ENCODE measurements at regions not wholly inside any gene's neighbourhood (a gene's known extent, or its start where the extent isn't known, plus 50 kb on each side); places are given as distances from the start of the nearest gene placed in this dataset.
A peak's percentile ranks its signal among the peaks of the same experiment; 100 is the strongest.

DNA sequence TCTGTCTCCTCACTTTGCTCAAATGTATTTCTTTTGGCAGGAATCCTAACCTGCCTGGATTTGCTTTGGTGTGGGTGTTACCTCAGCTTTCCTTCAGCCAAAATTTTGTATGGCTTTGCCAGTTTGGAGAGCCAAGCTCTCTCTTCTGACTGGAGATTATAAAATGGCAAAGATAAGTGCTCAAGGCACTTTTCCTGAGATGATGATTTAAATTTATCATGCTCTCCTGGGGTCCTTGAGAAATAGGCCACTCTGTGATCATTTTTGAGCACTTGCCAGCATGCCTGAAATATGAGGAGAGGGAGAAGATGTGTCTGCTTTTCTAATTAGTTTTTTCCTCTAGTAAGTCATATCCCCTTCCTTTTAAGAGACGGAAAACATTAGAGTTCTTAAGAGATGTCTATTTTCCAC lies 683.0 kb downstream of the SLC4A3 start:
- no peak for DNase-seq

- no peak for DNase-seq
Measured at GRCh38 chr2:220315098-220315823, 687.8 kb downstream of the SLC4A3 start.

DNA sequence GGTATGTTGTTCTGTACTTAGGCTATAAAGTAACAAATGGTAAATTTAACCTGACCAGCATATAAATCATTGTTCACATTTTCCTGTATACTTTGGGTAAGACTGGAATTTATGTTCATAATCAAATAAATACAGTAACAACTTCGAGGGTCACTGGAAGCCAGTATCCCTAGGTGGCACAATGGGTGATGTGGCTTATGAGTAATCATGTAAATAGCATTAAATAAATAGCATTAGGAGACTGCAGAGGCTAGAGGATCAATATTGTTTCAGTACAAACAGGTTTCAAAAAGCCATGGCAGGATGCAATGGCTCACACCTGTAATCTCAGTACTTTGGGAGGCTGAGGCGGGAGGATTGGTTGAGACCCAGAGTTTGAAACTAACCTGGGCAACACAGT lies 690.6 kb downstream of the SLC4A3 start:
- no peak for DNase-seq

- DNase-seq = no peak
Measured at GRCh38 chr2:220318508-220318907, 691.1 kb downstream of the SLC4A3 start.

DNA sequence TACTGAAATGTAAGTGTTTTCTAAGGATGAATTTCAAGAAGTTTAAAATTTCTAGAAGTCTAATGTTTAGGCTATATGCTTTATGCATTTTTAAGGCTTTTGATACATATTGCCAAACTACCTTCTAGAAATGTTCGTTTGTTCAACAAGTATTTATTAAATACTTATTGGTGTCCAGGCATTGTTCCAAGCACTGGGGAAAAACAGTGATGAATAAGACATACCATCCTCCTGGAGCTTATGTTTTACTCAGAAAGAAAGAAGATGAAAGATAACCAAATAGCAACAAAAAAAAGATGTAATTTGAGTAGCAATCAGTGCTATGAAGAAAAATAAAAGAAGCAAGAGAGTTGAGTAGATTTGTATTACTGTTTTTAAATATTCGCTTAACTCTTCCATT lies 692.9 kb downstream of the SLC4A3 start:
- DNase-seq = no peak

- no peak for DNase-seq
Measured at GRCh38 chr2:220332886-220333285, 705.5 kb downstream of the SLC4A3 start.

- no peak for DNase-seq
Measured at GRCh38 chr2:220334210-220334609, 706.8 kb downstream of the SLC4A3 start.

GRCh38 chr2:220334871-220335590 lies 707.6 kb downstream of the SLC4A3 start:
- no peak for DNase-seq

DNA sequence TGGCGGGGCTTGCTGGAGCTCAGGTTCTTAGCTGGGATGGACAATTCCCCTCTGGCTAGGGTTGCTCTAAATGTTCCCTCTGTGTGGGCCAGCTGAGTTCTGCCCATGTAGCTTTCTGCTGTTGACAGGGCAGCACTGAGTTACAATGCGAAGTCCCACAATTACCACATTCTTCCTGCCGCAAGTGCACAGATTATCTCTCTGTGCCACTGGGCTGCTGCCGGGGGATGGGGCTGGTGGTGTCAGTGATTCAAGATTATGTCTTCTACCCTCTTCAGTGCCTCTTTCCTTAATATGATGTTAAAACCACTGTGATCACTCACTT lies 708.1 kb downstream of the SLC4A3 start:
- DNase-seq = peak; percentile 6

GRCh38 chr2:220336771-220337170 lies 709.3 kb downstream of the SLC4A3 start:
- DNase-seq = no peak

GRCh38 chr2:220337611-220338440 lies 710.4 kb downstream of the SLC4A3 start:
- no peak for DNase-seq

DNA sequence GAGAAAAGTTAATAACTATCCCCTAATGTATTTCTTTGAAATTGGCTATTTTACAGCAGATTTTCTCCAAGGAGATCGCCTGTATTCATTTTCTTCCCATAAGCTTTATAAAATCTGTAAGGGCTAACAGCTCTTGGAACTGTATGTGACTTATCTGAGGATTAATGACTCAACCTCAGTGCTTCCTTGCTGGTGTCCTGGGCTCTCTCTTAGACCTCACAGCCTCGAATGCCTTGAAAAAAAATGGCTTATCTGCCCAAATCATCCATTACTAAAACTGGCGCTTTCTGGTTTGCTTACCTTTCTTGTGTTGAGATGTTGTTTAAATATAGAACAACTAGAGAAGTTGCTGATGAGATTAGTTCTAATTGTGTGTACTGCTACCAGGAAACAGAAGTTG lies 713.6 kb downstream of the SLC4A3 start:
- no peak for DNase-seq

GRCh38 chr2:220346919-220347318 lies 719.5 kb downstream of the SLC4A3 start:
- DNase-seq = no peak

GRCh38 chr2:220347626-220348025 lies 720.2 kb downstream of the SLC4A3 start:
- no peak for DNase-seq

DNA sequence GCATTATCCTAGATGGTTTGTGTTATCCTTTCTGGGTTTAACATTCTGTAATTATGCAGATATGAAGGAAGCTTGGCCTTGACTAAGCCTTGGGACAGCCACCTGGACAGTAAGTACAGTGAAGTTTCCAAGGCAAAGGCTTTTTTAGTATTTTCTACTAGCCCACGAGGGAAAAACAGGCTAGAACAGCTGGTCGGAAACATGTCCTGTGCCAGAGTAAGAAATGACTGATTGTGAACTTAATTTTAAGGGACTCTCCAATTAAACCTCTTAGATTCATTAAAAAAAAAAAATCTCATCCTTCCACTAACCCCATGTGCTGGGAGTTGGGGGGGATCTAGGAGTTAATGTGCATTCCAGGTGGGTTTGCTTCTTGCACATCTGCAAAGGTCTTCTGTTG lies 720.8 kb downstream of the SLC4A3 start:
- DNase-seq = no peak

DNA sequence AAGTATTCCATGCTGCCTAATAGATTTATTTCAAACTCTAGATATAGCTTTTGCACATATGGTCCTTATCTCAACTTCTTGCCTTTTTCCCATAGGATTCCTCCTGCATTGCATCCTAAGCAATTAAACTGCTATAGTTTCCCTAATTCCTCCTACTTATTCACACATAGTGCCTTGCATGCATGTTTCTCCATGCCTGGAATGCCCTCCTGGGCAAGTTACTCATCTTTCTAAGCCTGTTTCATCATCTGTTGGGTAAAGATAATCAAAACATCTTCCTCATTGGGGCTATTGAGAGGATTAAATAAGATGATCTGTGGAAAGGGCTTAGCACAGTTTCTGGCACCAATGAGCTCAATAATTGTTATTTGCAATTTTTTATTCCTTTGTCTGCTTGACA lies 726.5 kb downstream of the SLC4A3 start:
- no peak for DNase-seq

DNA sequence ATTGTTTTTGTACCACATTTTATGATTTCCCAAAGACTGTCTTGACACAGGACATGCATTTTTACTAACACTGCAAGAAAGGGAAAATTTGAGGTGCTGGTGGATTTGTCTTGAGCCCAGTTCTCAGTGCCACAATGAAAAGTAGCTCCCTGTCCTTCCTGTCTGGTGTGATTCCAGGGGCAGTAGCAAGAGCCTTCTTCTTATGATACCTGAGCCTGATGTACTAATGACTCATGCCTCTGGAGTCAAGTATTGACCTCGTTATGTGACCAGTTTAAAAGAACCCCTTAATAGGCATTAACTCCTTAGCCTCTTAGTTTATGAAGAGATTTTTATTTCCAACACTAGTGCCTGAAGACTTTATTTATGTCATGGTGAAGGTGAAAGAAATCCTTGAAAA lies 728.6 kb downstream of the SLC4A3 start:
- DNase-seq = no peak

- DNase-seq = no peak
Measured at GRCh38 chr2:220365023-220365422, 737.6 kb downstream of the SLC4A3 start.

- DNase-seq = no peak
Measured at GRCh38 chr2:220366765-220367164, 739.3 kb downstream of the SLC4A3 start.

DNA sequence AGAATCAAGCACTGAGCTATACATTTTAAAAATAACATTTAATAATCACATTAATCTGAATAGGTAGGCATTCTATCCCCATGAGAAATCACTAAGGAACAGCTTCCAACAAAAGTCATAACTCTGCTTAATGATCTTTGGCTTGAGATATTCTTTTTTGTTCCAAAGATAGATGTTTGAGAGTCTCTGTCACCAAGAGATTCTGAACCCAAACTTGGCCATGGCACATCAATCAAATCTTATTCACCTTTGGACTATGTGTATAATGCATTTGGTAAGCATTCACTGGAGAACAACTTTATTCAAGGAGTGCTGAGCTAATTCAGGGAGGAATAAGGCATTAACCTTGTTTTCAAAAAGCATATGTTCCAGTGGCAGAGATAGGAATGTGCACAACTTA lies 743.3 kb downstream of the SLC4A3 start:
- DNase-seq = no peak

DNA sequence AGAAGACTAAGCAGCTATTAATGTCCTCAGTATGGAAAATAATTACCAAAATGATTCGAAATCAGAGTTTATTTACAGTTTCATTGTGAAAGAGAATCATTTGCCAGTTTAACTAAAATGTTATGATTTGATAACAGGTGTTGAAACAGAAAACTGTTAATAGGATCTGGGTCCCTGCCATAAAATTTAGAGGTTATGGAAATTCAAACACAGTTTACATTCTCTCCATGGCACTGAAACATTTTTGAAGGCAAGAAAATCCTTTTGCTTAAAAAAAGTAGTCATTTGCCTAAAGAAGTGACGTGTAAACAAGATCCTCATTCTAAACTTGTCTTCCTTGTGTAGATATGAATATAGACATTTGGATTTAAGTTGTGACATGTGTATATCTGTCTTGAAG lies 743.8 kb downstream of the SLC4A3 start:
- DNase-seq = no peak

DNA sequence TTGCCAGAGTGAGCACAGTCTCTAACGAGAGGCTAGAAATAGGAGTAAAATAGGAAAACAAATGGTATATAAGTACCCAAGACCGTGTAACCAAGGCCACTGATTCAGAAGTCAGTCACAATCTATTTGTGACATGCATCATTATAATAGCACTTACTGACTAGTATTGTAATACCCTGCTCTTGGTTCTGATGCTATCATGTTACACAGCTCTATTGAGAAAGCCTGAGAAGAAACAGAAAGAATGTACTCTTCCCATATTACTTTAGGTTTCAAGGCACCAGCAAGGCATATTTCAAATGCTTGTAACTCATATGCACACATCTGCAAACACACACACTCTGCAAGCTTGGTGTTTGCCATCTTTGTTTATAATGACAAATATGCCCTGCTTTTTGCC lies 746.4 kb downstream of the SLC4A3 start:
- DNase-seq = no peak

DNA sequence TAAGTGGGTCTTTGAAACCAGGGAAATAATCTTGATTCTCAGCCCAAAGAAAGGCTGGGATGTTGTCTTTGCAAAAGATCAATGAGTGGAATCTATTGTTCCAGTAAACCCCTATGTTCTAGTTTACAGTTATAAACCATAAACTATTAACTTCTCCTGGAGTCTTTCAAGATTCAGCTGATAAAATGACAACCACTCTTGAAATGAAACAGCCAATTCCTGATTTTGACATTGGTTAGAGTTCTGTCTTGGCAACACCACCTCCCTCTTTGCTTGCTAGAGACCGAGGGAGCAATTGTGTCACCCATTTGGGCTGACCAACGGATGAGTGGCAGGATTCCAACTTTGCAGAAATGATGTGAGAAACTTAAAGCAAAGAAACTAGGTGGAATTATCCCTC lies 746.9 kb downstream of the SLC4A3 start:
- no peak for DNase-seq
